GM04503 (cell line): ENCODE measurements at regions not wholly inside any gene's neighbourhood (a gene's known extent, or its start where the extent isn't known, plus 50 kb on each side); places are given as distances from the start of the nearest gene placed in this dataset.
"Not testable (repeated sequence)": the region's sequence is repeated elsewhere in the genome, so short reads cannot be mapped to it uniquely, and the experiment has no call there.

Experiments used
- DNase-seq: peaks from one replicate; pipeline ENCODE4 v3.0.0-alpha.2; 2012; ENCODE audit warnings: low read depth

DNA sequence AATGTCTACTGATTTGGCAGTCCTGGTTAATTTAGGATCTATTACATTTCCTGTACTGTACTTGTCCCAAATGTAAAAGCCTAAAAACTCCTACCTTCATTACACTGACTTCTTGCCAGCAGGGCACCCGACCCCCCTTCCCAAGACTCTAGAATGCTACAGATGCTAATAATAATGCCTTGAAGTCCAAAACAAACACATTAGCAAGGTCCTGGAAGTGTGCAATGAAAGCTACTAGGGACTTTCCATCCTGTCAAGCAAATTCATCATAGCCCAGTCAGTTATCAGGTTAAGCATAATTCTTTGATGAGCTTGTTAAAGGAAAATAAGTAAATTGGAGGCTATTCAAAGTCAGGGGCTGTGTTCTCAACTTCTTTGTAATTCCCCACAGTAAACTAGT is 115.3 kb upstream of the RBBP8 start:
- DNase-seq, result no peak

DNA sequence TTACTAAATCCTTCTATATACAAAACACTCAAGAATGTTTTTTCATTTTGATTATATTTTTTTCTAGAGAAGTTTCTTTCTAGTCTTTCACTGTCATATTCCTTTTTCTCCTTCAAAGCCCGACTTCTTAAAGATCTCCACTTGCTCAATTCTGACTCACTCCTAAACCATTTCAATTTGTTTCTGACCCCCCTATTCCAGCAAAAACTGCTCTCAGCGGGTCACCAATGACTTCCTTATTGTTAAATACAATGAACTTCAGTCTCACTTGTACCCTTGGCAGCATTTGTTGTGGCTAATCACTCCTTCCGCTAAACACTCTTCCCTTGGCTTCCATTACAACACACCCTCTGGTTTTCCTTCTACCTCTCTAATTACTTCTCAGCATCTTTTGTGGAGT is 111.1 kb upstream of the RBBP8 start:
- DNase-seq, result no peak

DNA sequence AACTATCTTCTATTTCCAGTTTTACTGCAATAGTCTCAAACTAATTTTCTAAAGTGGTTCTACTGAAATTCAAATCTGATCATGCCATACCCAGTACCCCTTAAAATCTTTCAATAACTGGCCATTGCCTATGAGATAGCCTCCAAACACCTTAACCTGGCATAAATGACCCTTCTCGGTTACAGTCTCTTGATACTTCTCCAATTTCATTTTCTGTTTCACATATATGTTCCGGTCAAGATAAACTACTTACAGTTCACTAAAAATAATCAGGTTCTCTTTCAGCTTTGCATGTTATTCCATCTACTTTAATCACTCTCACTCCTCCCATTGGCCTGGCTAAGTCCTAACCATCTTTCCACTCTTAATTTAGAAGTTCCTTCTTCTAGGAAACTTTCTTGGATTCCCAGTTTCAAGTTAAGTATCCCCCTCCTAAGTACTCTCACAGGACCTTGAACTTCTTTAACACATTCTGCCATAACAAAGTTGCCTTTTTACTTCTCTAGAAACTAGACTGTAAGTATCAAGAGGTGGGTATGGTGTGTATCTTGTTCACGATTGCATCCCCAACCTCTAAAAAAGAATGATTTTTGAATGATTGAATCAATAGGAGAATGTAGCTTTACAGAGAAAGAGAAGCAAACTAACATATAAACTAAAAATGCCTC is 110.2 kb upstream of the RBBP8 start:
- DNase-seq, result no peak

GRCh38 chr18:22826726-22827125 is 106.4 kb upstream of the RBBP8 start:
- DNase-seq, result no peak

GRCh38 chr18:22827216-22827615 is 105.9 kb upstream of the RBBP8 start:
- DNase-seq, result no peak

DNA sequence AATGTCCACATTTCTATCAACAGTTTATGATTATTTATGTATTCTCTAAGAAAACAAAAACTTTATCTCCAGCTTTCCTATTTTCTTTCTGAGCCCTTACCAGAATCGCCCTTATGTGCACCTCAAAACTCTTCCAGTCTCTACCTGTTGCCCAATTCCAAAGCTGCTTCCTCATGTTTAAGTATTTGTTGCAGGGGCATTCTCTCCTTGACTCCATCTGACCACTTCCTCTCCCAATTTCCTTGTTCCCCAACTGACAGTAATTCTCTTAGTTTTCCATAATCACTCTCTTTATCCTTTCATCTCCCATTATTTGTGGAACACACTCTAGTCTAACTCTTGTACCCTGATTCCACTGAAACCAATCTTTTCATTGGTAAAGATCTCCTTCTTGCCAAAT is 105.4 kb upstream of the RBBP8 start:
- DNase-seq, result no peak

- DNase-seq, result no peak
Measured at GRCh38 chr18:22828171-22828570, 105.0 kb upstream of the RBBP8 start.

DNA sequence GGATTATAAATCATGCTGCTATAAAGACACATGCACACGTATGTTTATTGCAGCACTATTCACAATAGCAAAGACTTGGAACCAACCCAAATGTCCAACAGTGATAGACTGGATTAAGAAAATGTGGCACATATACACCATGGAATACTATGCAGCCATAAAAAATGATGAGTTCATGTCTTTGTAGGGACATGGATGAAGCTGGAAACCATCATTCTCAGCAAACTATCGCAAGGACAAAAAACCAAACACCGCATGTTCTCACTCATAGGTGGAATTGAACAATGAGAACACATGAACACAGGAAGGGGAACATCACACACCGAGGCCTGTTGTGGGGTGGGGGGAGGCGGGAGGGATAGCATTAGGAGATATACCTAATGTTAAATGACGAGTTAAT is 104.5 kb upstream of the RBBP8 start:
- not testable (repeated sequence) for DNase-seq

- DNase-seq, result no peak
Measured at GRCh38 chr18:22829781-22830180, 103.3 kb upstream of the RBBP8 start.

DNA sequence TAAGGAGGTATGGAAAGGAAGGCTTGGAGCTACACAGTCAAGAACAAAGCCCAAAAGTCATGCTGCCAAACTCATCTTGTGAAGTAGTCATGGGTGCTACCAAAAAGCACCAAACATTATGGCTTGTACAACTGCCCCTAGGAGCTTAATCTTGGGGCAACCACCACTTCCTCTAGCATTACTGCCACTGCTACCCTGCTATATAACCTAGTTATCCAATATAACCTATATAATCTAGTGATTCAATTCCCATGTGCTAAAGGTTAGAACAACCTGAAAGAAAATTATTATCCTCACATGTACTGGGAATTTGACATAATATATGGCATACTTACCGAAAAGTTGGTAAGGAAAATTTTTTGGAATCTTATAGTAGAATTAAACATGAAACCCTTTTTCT is 102.6 kb upstream of the RBBP8 start:
- no peak for DNase-seq

- no peak for DNase-seq
Measured at GRCh38 chr18:22831441-22831904, 101.7 kb upstream of the RBBP8 start.

GRCh38 chr18:22836932-22837331 is 96.2 kb upstream of the RBBP8 start:
- no peak for DNase-seq

GRCh38 chr18:22838221-22838620 is 94.9 kb upstream of the RBBP8 start:
- DNase-seq, result no peak

- no peak for DNase-seq
Measured at GRCh38 chr18:22838639-22839277, 94.4 kb upstream of the RBBP8 start.

DNA sequence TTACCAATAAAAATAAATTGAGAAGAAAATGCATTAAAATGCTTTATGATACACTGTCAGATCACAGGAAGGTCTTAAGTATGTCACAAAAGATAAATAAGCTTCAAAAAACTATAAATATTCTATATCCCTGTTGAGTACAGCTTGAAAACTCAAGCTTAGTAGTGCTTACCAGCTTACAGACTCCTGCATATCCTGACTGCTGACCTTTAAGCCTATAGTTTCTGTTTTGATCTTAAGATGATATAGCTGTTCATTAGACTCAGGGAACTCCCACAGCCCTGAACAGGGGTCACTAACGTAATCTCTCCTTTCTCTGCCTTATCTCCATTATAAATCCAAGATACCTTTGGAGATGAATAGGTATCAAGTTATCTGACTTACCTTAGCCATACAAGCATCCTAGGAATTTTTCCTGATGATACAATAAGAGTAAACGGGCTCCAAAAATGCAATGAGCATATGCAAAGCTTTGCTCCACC is 93.7 kb upstream of the RBBP8 start:
- no peak for DNase-seq

DNA sequence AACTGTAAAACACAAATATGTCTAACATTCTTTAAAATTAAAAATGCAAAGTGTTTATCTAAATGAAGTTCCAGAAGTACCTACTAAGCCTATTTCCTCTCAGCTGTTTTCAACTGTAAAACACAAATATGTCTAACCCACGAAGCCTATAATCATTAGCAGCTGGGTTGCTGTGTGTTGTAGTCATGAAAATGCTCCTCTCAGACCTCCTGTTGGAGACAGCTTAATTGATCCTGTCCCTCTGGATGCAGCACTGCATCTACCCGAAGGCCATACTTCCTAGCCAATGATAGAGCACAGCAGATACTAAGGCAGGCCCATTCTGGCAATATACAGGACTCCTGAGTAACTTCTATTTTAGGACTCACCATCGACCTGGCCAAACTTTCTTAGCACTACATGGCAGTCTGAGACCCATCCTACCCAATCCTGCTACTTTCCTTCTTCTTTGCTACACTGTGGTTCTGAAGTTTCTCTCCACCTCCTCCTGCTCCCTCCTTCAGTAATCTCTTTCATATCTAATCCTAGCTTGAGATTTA is 92.5 kb upstream of the RBBP8 start:
- no peak for DNase-seq

GRCh38 chr18:22841840-22842239 is 91.3 kb upstream of the RBBP8 start:
- DNase-seq, result no peak

DNA sequence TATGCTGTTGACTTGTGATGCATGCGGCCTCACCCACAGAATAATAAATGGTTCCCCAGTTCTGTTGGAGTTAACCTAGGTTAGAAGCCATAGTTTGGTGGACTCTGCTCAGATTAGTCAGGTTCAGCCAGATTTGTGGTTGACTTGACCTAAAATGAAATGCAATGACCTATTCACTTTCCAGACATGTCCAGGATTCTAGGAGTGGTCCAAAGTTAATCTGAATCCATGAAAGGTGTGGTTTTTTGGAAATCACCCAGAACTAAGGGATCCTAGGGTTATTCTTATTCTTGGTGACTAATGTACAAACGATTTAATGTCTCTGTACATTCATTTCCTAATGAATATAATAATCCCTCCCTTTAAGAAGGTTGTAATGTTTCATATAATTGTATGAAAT is 88.9 kb upstream of the RBBP8 start:
- no peak for DNase-seq

- DNase-seq, result no peak
Measured at GRCh38 chr18:22844628-22845027, 88.5 kb upstream of the RBBP8 start.

- no peak for DNase-seq
Measured at GRCh38 chr18:22846088-22846683, 86.9 kb upstream of the RBBP8 start.

- no peak for DNase-seq
Measured at GRCh38 chr18:22846697-22847096, 86.4 kb upstream of the RBBP8 start.

GRCh38 chr18:22847392-22847791 is 85.7 kb upstream of the RBBP8 start:
- no peak for DNase-seq

DNA sequence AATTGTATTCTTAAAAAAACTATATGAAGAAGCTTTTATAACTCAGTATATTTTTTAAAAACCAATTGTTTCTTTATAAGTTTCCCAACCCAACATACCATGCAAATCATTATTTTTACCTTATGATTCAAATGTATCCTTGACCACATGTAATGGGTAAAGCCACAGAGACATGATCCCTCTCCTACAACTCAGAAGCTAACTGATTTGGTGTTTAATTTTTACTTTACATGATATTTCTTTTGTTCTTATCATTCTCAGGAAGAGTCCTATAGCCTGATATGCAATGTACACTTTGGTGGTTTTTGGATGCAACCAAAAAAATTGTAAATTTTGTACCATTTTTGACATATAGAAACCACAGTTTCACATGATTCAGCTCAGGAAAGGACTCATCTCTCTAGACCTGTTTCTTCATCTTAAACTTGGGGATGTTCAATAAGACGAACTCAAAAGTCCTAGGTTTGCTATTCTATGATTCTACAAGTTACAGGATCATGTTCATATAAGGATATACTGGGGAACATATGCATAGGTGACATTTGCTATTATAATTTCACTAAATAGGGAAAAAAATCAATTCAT is 85.2 kb upstream of the RBBP8 start:
- DNase-seq, result no peak
